Activated T-cell treated with anti-CD3 and anti-CD28 coated beads, Interleukin-2, amount 50 U/mL, for 4 hours (primary cell): ENCODE measurements at regions not wholly inside any gene's neighbourhood (a gene's known extent, or its start where the extent isn't known, plus 50 kb on each side); places are given as distances from the start of the nearest gene placed in this dataset.

Source experiments
- ATAC-seq, 2 donors: fragments of 200-7000 bp; cut with Tn5 transposase; one replicate each; pipeline ENCODE4 v1.10.0; 2021
- DNase-seq: peaks from one replicate; pipeline ENCODE4 v3.0.0-alpha.2; 2020
- H3K27me3 Mint-ChIP-seq: one replicate; pipeline ENCODE4 v1.8.0; 2021; ENCODE audit warnings: low read depth, mixed read lengths
- H3K36me3 Mint-ChIP-seq: one replicate; pipeline ENCODE4 v1.8.0; 2022; ENCODE audit warnings: mixed read lengths; ENCODE audit not compliant: insufficient read depth
- H3K4me1 Mint-ChIP-seq: one replicate; pipeline ENCODE4 v1.8.0; 2021; ENCODE audit warnings: low read depth, mixed read lengths
- H3K4me3 Mint-ChIP-seq: one replicate; pipeline ENCODE4 v1.8.0; 2021; ENCODE audit warnings: mild to moderate bottlenecking, moderate library complexity, mixed read lengths
- H3K9me3 Mint-ChIP-seq: one replicate; pipeline ENCODE4 v1.8.0; 2021; ENCODE audit warnings: mixed read lengths

DNA sequence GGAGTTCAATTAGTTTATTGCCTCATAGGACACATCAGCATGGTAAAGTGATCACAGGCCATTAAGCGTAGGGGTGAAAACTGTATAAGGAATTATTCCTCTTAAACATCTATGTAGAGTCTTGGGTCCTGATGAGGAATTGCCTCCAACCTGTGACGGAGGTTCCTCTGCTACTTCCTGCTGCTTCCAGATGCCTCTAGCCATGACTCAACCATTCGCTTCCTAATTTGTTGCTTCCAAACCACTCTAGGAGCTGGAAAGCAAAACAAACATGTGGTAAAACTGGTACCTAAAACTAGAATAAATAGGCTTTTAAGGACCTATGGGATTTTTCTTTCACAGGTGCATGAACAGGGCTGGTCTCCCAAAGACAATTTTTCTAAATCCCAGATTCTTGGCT lies 253.8 kb downstream of the KLF12 start:
- Mint-ChIP-seq H3K4me1 (peaks cover 48% of the 10 kb centered on the region), H3K36me3 (peaks cover 28% of the 10 kb centered on the region), H3K9me3 (peaks cover 12% of the 10 kb centered on the region), H3K27me3 (no peaks in the 10 kb centered on the region), H3K4me3 (no peak overlapping the region)
- DNase-seq (no peak), ATAC-seq (no peak)

DNA sequence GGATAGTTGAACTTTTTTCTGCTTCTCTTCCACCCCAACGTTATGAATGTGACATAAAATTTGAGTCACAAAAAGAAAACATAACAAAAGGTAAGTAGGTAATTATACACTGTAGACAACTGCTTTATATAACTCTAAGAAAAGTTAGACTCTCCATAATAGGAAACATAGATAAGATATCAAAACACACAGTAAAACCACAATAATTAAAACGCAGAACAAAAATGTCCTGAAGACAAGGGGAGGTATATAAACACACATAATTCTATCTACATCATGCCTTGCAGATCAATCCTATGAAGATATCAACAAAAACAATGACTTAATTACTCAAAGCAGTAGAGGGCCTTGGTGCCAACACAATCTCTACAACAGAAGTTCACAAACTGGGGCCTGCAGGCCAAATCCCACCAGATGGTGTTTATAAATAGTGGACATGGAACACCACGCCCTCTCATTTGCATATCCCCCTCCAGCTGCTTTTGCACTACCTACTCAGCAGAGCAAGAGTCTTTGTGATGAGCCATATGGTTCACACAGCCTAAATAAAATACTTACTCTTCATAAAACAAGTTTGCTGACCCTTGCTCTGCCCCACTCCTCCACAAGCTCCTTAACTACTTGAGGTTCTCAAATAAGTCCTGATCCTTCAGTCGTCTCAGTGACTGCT lies 254.7 kb downstream of the KLF12 start:
- Mint-ChIP-seq H3K27me3 (no peaks in the 10 kb centered on the region), H3K9me3 (peaks cover 9% of the 10 kb centered on the region), H3K4me3 (no peak overlapping the region), H3K36me3 (peaks cover 21% of the 10 kb centered on the region), H3K4me1 (peaks cover 42% of the 10 kb centered on the region)
- ATAC-seq, result no peak
- no peak for DNase-seq

DNA sequence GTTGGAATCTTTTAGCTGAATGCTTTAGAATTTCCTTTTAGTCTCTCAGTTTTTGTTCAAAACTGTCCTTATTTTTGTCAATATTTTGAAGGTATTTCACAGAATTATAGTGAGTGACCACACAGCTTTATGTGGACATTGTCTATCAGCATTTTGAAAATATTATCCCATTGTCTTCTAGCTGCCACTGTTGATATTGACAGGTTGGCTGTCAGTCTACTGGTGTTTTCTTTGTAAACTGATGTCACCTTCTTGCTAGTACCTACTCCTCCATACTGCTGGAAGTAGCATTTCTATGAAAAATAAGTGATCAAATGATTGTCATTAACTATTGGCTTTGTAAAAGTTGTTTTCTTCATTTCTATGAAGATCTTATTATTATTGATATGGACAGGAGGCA lies 256.8 kb downstream of the KLF12 start:
- ATAC-seq, result no peak
- Mint-ChIP-seq H3K36me3 (peaks cover 17% of the 10 kb centered on the region), H3K27me3 (no peaks in the 10 kb centered on the region), H3K9me3 (peaks cover 9% of the 10 kb centered on the region), H3K4me3 (no peak overlapping the region), H3K4me1 (peaks cover 41% of the 10 kb centered on the region)
- no peak for DNase-seq

DNA sequence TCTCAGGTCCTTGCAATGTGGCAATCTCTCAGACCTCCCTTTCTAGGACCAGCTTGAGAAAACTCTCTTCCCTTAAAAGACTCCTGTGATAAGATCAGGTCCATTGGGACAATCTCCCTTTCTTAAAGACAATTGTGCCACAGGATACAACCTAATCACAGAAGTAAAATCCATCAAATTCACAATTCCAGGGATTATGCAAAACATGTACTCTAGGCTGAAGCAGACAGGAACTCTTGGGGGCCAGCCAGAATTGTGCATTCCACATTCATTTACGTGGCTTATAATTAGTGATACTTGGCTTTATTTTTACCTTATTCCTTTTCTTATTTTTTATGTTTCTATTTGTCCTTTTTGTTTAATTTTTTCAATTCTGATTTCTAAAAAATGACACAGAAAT lies 257.9 kb downstream of the KLF12 start:
- peaks cover 9% of the 10 kb centered on the region for H3K9me3 Mint-ChIP-seq
- H3K4me3 Mint-ChIP-seq, result no peak overlapping the region
- peaks cover 17% of the 10 kb centered on the region for H3K36me3 Mint-ChIP-seq
- H3K27me3 Mint-ChIP-seq, result no peaks in the 10 kb centered on the region
- ATAC-seq, result no peak
- H3K4me1 Mint-ChIP-seq, result peaks cover 45% of the 10 kb centered on the region
- no peak for DNase-seq

DNA sequence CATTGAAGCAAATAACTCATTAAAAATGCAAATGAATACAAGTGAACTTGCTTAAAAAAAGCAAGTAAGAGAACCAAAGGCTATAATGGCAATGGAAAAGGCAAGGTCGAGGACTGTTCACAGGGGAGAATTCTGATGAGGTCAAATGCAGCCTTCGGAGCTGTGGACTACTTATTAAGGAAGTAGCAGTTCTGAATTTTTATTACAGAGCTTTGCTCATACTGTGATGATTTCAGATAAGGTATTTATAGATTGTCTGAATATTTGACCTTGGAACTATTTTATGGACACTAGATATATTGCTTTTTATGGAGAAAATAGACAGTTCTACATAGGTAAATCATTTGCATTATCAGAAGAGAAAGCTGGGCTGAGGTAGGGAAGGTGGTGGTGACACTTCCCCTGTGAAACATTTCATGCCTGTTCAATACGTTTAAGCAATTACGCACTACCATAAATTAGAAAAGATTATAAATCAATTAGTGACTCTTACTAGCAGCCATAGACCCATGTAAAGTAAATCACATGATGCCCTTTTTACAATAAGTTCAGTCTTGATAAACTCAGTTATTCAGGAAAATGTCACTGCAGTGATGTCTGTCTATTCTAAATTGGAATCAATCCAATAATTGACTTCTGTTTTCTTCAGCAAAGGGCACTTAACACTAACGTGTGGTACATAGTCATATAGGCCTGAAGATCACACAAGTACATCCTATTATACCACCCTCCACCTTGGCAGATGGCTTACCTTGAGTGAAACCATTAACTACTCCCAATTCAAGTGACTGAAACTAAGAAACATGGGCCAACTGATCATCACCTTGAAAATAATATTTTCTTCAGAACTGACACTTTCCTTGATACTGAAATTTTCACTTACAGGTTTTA lies 260.0 kb downstream of the KLF12 start:
- Mint-ChIP-seq H3K36me3 (peaks cover 9% of the 10 kb centered on the region), H3K4me1 (peaks cover 47% of the 10 kb centered on the region), H3K27me3 (no peaks in the 10 kb centered on the region), H3K9me3 (peaks cover 9% of the 10 kb centered on the region), H3K4me3 (no peak overlapping the region)
- DNase-seq (no peak), ATAC-seq (peak in 1 of 2 donors; percentile 34)

DNA sequence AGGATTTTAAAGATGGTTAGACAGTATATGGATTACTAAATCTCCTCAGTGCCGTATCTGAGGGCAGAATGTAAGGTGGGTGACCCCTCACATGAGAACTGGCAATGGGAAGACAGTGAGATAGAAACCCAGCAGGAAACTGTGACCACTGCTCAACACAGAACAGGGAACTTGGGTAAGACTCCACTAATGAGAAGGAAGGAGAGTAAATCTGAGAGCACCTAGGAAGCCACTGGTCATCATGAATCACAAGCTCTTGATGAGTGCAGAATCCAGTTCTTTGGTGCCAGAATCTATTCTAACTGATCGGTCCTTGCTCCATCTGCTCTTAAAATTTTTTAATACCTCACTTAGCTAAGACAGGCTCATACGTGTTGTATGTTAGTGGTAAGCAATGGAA lies 261.8 kb downstream of the KLF12 start:
- Mint-ChIP-seq H3K4me3 (no peak overlapping the region), H3K36me3 (peaks cover 3% of the 10 kb centered on the region), H3K4me1 (peaks cover 40% of the 10 kb centered on the region), H3K9me3 (no peaks in the 10 kb centered on the region), H3K27me3 (no peaks in the 10 kb centered on the region)
- ATAC-seq, result no peak
- DNase-seq, result no peak

DNA sequence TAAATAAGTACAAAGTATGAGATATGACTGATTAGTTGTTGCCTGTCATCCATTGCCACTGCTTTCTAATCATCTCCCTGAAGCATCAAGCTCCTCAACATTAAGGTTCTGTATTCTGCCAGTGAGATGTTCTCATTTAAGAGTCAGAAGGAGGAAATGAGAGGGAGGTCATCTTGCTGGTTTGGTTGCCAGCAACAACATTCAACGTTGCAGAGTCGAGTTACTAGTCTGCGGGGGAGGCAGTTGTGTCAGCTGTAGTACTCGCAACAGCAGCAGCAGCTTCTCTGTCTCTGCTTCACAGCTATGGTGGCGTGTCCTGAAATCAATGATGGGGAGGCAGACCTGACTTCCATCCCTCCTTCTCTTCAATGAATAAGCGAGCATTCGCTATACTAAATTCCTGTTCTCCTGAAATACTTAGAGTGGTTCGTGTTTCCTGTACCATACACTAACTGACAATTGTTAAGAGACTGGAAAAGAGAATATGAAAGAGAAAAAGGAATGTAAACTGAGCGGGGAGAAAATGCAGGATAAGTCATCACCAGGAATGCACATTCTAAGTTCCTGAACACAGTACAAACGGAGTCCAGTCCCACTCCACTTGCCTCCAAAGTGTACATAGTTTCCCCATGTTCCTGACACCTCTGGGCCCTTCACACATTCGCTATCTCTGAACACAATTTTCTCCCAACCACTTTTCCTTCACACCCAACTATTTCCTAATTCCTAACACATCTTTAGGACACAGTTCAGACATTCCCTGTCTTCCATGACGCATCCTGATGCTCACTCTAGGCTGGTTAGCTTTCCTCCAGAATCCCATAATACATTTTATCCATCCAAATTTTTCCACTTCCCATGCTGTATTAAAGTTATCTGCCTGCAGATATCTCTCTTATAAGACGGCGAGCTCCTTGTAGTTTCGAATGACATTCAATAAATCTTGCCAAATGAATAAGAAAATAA lies 263.0 kb downstream of the KLF12 start:
- no peaks in the 10 kb centered on the region for H3K9me3 Mint-ChIP-seq
- peaks cover 44% of the 10 kb centered on the region for H3K4me1 Mint-ChIP-seq
- H3K4me3 Mint-ChIP-seq, result no peak overlapping the region
- DNase-seq (no peak), ATAC-seq (peak; percentile 46 to 63)
- peaks cover 3% of the 10 kb centered on the region for H3K36me3 Mint-ChIP-seq
- no peaks in the 10 kb centered on the region for H3K27me3 Mint-ChIP-seq

DNA sequence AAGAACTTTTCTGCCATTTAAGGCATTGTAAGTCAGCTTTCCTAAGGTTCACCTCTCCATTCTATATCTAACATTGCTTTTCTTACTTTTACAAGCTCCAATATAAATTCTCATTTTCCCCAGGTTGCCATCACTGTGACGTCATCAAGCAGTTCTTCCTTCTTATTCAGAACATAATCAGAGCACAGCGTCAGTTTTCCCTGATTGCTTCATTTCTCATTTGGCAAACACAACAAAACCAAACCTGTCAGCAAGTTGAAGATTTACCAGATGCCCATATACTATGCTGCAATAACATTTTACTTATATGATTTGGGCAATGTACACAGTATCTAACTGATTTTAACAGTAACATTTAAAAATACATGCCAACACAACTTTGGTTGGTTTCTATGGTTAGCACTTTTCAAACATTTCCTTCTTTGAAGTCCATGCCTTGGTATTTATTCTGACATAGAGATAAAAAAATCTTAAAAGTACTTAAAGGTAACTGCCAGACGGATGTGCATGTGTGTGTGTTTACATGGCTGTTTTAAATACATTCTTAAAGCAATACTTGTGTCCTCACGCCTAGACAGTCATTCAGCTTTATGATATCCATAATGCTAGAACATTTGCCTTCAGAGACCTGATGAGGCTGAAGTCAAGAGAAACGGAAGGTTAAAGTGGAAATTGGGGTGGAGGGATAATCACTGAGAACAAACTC lies 264.0 kb downstream of the KLF12 start:
- no peak for DNase-seq
- Mint-ChIP-seq H3K4me1 (peaks cover 50% of the 10 kb centered on the region), H3K27me3 (no peaks in the 10 kb centered on the region), H3K4me3 (no peak overlapping the region), H3K9me3 (no peaks in the 10 kb centered on the region), H3K36me3 (peaks cover 3% of the 10 kb centered on the region)
- no peak for ATAC-seq

DNA sequence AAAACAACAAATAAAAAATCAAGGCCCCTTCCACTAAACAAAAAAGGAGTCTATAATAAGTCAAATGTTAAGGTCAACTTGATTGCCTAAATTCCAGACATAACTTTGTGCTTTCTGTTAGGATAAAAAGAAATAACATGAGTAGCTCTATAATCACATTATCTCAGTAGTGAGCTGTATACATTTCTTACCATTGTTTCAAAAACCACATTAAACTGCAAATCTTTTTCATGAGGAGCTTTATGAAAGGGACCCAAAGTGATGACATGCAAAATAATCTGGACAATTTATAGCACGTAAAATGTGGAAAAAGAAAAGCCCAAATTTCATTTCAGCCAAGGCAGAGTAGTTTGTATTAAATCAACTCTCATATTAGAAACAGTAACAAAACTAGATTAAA lies 269.2 kb downstream of the KLF12 start:
- peaks cover 2% of the 10 kb centered on the region for H3K36me3 Mint-ChIP-seq
- H3K27me3 Mint-ChIP-seq, result no peaks in the 10 kb centered on the region
- no peaks in the 10 kb centered on the region for H3K9me3 Mint-ChIP-seq
- no peak overlapping the region for H3K4me3 Mint-ChIP-seq
- peaks cover 51% of the 10 kb centered on the region for H3K4me1 Mint-ChIP-seq
- ATAC-seq (no peak), DNase-seq (no peak)

DNA sequence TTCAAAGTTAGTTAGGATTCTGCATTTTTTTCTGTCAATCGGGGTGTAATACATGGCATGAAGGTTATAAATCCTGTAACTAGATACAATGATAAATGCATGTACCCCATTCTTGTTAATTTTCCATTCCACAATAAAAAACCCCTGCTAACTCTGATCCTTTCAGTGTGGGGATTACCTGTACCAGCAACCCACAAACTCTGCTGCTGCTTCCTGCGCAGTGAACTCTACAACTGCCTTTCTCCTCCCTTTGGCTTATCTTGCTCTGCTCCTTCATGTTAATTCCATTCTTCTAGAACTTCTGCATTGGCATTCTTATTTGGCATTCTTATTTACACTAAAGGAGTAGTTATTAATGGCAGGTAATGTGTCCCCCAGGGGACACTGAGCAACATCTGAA lies 273.1 kb downstream of the KLF12 start:
- Mint-ChIP-seq H3K4me3 (peak overlapping the region; percentile 33), H3K9me3 (no peaks in the 10 kb centered on the region), H3K36me3 (peaks cover 10% of the 10 kb centered on the region), H3K27me3 (no peaks in the 10 kb centered on the region), H3K4me1 (peaks cover 47% of the 10 kb centered on the region)
- DNase-seq (no peak), ATAC-seq (peak in 1 of 2 donors; percentile 52)

DNA sequence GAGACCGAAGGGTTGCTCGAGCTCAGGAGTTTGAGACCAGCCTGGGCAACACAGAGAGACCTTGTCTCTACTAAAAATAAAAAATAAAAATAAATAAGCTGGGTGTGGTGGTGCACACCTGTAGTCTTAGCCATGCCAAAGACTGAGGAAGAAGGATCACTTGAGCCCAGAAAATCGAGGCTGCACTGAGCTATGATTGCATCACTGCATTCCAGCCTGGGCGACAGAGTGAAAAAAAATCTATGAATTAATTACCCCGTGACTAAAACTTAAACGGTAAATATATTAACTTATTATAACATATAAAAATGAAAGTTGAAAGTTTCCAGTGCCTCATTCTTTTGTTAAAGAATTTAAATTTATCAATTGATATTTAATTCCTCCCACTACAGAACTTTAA lies 273.7 kb downstream of the KLF12 start:
- Mint-ChIP-seq H3K36me3 (peaks cover 11% of the 10 kb centered on the region), H3K9me3 (no peaks in the 10 kb centered on the region), H3K4me3 (peak overlapping the region; percentile 42), H3K4me1 (peaks cover 41% of the 10 kb centered on the region), H3K27me3 (no peaks in the 10 kb centered on the region)
- ATAC-seq (no peak), DNase-seq (no peak)

DNA sequence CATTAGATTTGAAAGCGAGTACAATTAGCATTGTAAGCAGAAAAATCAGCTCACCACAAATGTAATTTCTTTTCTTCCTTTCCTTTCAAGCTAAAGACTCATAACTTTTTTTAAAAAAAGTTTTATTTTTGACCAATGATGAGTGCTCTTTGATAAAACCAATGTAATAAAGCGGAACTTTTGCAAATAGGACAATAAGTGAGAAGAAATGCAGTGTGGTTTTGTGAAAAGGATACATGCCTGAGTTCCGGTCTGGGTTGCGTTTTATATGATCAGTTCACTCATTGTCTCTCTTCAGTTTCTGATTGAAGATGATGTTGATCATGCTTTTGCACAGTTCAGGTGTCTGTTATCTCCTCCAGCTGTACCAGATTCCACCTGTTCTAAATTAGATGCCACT lies 274.4 kb downstream of the KLF12 start:
- Mint-ChIP-seq H3K27me3 (no peaks in the 10 kb centered on the region), H3K4me3 (peak overlapping the region; percentile 42), H3K9me3 (no peaks in the 10 kb centered on the region), H3K4me1 (peaks cover 35% of the 10 kb centered on the region), H3K36me3 (peaks cover 14% of the 10 kb centered on the region)
- ATAC-seq (no peak), DNase-seq (no peak)

DNA sequence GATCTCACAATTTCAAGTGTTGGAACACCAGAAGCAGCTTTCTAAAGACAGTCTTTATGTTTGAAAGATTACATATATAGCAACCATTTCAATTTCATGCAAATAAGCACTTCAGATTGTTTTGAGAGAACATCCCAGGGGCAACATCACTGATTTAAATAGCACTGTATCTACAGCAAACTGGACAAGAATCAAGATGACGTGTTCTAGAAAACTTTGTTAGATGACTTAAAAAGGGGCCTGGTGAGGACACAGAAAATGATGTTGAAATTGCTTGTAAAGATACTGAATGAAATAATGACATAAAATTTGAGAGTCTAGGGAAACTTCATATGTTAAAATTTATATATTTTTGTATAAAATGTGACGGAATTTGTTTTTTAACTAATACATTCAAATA lies 277.1 kb downstream of the KLF12 start:
- ATAC-seq, result no peak
- Mint-ChIP-seq H3K9me3 (no peaks in the 10 kb centered on the region), H3K4me1 (peaks cover 27% of the 10 kb centered on the region), H3K27me3 (no peaks in the 10 kb centered on the region), H3K4me3 (no peak overlapping the region), H3K36me3 (peaks cover 23% of the 10 kb centered on the region)
- DNase-seq, result no peak

DNA sequence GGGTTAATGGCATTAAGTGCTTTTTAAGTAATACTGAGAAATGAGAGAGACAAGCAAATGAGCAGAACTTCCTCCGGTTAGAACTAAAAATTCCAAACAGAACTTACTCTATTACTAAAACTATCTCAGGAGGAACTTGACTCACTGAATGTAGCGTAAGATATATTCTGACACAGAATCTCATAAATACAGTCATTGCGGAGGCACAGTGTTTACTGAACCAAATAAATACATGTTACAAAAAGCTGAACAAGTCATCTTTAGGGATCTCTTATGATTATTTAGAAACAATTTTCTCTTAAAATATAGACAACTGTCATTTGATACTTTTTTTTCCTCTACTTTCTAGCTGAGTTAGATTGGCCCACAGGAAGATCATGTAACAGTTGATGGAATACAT lies 283.1 kb downstream of the KLF12 start:
- Mint-ChIP-seq H3K36me3 (peaks cover 17% of the 10 kb centered on the region), H3K4me3 (no peak overlapping the region), H3K27me3 (no peaks in the 10 kb centered on the region), H3K4me1 (peaks cover 32% of the 10 kb centered on the region), H3K9me3 (no peaks in the 10 kb centered on the region)
- no peak for DNase-seq
- no peak for ATAC-seq
